NB4 (cell line): ENCODE measurements at regions not wholly inside any gene's neighbourhood (a gene's known extent, or its start where the extent isn't known, plus 50 kb on each side); places are given as distances from the start of the nearest gene placed in this dataset.

Experiments
- CTCF ChIP-seq: IDR thresholded peaks from one replicate; pipeline ENCODE4 v1.5.1; 2012; ENCODE audit warnings: low read depth, low read length
- POLR2A ChIP-seq: IDR thresholded peaks from 2 replicates; pipeline ENCODE4 v1.6.1; 2011; ENCODE audit warnings: mild to moderate bottlenecking; ENCODE audit not compliant: insufficient read length; ENCODE audit errors: extremely low read depth

GRCh38 chr13:100854006-100854405 lies 179.4 kb upstream of the TMTC4 start:
- TF ChIP-seq CTCF (no peak), POLR2A (no peak)
